ENCODE measurements at regions not wholly inside any gene's neighbourhood (a gene's known extent, or its start where the extent isn't known, plus 50 kb on each side); places are given as distances from the start of the nearest gene placed in this dataset.
"Not testable (repeated sequence)": the region's sequence is repeated elsewhere in the genome, so short reads cannot be mapped to it uniquely, and the experiment has no call there.

DNA sequence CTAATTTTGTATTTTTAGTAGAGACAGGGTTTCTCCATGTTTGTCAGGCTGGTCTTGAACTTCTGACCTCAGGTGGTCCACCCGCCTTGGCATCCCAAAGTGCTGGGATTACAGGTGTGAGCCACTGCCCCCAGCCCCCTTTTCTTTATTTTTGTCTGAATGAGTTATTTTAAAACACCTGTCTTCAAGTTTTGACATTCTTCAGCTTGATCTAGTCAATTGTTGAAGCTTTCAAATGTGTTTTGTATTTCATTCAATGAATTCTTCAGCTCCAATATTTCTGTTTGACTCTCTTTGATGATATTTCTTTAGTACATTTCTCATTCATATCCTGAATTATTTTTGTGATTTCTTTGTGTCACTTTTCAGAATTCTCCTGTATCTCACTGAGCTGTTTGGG lies 486.2 kb downstream of the DMAC1 start:
- Histone ChIP-seq H3K27ac (ENCODE audit: extremely low read length, insufficient read depth, low read length) (no peak overlapping the region), H4K20me1 (ENCODE audit: insufficient read depth, low read length) (no peaks in the 10 kb centered on the region), H3K4me1 (ENCODE audit: insufficient read depth, low read length) (no peaks in the 10 kb centered on the region), H3K36me3 (replicated peaks in 1 of 2; ENCODE audit: control insufficient read depth in 1 of 2, insufficient read depth in 2 of 2, low read length in 2 of 2) (no peaks in the 10 kb centered on the region), H3K27me3 (ENCODE audit: control insufficient read depth in 1 of 2, insufficient read depth in 2 of 2, low read length in 2 of 2) (no peaks in the 10 kb centered on the region), H3K4me3 (replicated peaks in 1 of 3; ENCODE audit: insufficient read depth in 1 of 3, low read depth in 2 of 3, low read length in 3 of 3) (no peak overlapping the region), H3K79me2 (ENCODE audit: insufficient read depth, low read length) (no peaks in the 10 kb centered on the region), H3K9me3 (ENCODE audit: low read length) (peaks cover 41% of the 10 kb centered on the region), H3K4me2 (ENCODE audit: low read depth, low read length) (no peak overlapping the region), H2AFZ (ENCODE audit: low read length) (no peak overlapping the region), H3K9ac (ENCODE audit: insufficient read depth, low read depth, low read length) (no peak overlapping the region)
- DNase-seq (ENCODE audit: low spot score) (no peak), ATAC-seq (no peak), FAIRE-seq (no peak)
- intact Hi-C loops (cut with micrococcal nuclease; ENCODE audit: unreplicated experiment) (no loop called here), in situ Hi-C loops (cut with HindIII; ENCODE audit: extremely low pct_ligation_motif_present, low pct_unique_long_range_greater_than_20kb) (no loop called here)
- WGBS (ENCODE audit: low lambda C conversion rate) = 6% methylated on average over 1 of the region's 1 CpG
- CTCF ChIA-PET (ENCODE audit: low intra/inter-chr PET ratio, low total read pairs) = no interaction called here
- TF ChIP-seq GTF3A (CRISPR knock-in tag; conservative IDR thresholded peaks at IDR 0.05) = no peak
- TF ChIP-seq ZNF160 (CRISPR knock-in tag; IDR thresholded peaks at IDR 0.05) = peak; percentile 99
- POLR2A ChIA-PET = no interaction called here
- BruUV-seq (replicated peaks) = no TSS peak

DNA sequence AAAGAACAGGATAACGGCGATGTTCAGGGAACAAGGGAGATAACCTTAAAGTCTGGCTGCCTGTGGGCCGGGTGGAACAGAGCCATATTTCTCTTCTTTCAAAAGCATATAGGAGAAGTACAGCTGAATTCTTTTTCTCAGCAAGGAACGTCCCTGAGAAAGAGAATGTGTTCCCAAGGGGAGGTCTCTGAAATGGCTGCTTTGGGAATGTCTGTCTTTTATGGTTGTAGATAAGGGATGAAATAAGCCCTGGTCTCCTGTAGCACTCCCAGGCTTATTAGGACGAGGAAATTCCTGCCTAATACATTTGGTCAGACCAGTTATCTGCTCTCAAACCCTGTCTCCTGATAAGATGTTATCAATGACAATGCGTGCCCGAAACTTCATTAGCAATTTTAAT lies 490.5 kb downstream of the DMAC1 start:
- CTCF ChIA-PET (ENCODE audit: low intra/inter-chr PET ratio, low total read pairs); H3K79me2 ChIP-seq (ENCODE audit: insufficient read depth, low read length); DNase-seq (ENCODE audit: low spot score); H3K4me3 ChIP-seq (replicated peaks in 1 of 3; ENCODE audit: insufficient read depth in 1 of 3, low read depth in 2 of 3, low read length in 3 of 3); ATAC-seq; H3K27ac ChIP-seq (ENCODE audit: extremely low read length, insufficient read depth, low read length); H3K9ac ChIP-seq (ENCODE audit: insufficient read depth, low read depth, low read length); FAIRE-seq; H4K20me1 ChIP-seq (ENCODE audit: insufficient read depth, low read length); H2AFZ ChIP-seq (ENCODE audit: low read length); H3K36me3 ChIP-seq (replicated peaks in 1 of 2; ENCODE audit: control insufficient read depth in 1 of 2, insufficient read depth in 2 of 2, low read length in 2 of 2); H3K4me1 ChIP-seq (ENCODE audit: insufficient read depth, low read length); POLR2A ChIA-PET; intact Hi-C loops (cut with micrococcal nuclease; ENCODE audit: unreplicated experiment); BruUV-seq (replicated peaks); H3K27me3 ChIP-seq (ENCODE audit: control insufficient read depth in 1 of 2, insufficient read depth in 2 of 2, low read length in 2 of 2); H3K4me2 ChIP-seq (ENCODE audit: low read depth, low read length): not testable (repeated sequence)
- 20% methylated on average over 7 of the region's 7 CpGs for WGBS (ENCODE audit: low lambda C conversion rate)
- peaks cover 38% of the 10 kb centered on the region for H3K9me3 ChIP-seq (ENCODE audit: low read length)
- in situ Hi-C loops (cut with HindIII; ENCODE audit: extremely low pct_ligation_motif_present, low pct_unique_long_range_greater_than_20kb) = loop anchor here (10.0 kb wide), 1 partner anchor 56 kb away; no protein-coding TSS in a partner anchor

DNA sequence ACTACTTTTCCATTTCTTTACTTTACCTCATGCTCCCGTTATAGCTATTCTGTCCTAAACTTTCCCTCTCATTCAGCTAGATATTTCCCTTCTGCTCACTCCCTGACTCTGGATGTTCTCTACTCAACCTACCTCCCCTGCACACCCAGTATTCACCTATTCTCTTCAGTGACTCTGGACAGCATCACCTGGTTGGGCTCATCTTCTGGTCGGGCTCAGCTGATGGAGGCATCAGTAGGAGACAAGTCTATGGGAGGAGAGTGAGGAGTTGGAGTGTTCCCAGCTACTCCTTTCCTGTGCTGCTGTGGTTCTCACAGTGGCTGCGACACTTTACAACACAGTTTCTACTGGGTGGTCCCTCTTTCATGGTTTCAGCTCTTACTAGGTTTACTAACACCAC lies 493.9 kb downstream of the DMAC1 start:
- intact Hi-C loops (cut with micrococcal nuclease; ENCODE audit: unreplicated experiment) (no loop called here), in situ Hi-C loops (cut with HindIII; ENCODE audit: extremely low pct_ligation_motif_present, low pct_unique_long_range_greater_than_20kb) (loop anchor here (10.0 kb wide), 1 partner anchor 59 kb away; no protein-coding TSS in a partner anchor)
- no peaks in the 10 kb centered on the region for H3K36me3 ChIP-seq (replicated peaks in 1 of 2; ENCODE audit: control insufficient read depth in 1 of 2, insufficient read depth in 2 of 2, low read length in 2 of 2)
- no peaks in the 10 kb centered on the region for H3K79me2 ChIP-seq (ENCODE audit: insufficient read depth, low read length)
- FAIRE-seq (no peak), ATAC-seq (no peak), DNase-seq (ENCODE audit: low spot score) (no peak)
- peaks cover 19% of the 10 kb centered on the region; the same call in 1 of the 2 replicates for H3K9me3 ChIP-seq (ENCODE audit: low read length)
- no peaks in the 10 kb centered on the region for H3K27me3 ChIP-seq (ENCODE audit: control insufficient read depth in 1 of 2, insufficient read depth in 2 of 2, low read length in 2 of 2)
- H3K4me3 ChIP-seq (replicated peaks in 1 of 3; ENCODE audit: insufficient read depth in 1 of 3, low read depth in 2 of 3, low read length in 3 of 3) = no peak overlapping the region
- WGBS (ENCODE audit: low lambda C conversion rate) = under 1% methylated on average over 3 of the region's 3 CpGs
- POLR2A ChIA-PET = no interaction called here
- H2AFZ ChIP-seq (ENCODE audit: low read length) = no peak overlapping the region
- no peak overlapping the region for H3K27ac ChIP-seq (ENCODE audit: extremely low read length, insufficient read depth, low read length)
- no TSS peak for BruUV-seq (replicated peaks)
- no peak overlapping the region for H3K4me2 ChIP-seq (ENCODE audit: low read depth, low read length)
- H4K20me1 ChIP-seq (ENCODE audit: insufficient read depth, low read length) = no peaks in the 10 kb centered on the region
- H3K9ac ChIP-seq (ENCODE audit: insufficient read depth, low read depth, low read length) = no peak overlapping the region
- CTCF ChIA-PET (ENCODE audit: low intra/inter-chr PET ratio, low total read pairs) = no interaction called here
- no peaks in the 10 kb centered on the region for H3K4me1 ChIP-seq (ENCODE audit: insufficient read depth, low read length)
- TF ChIP-seq ATF7-NPFF (CRISPR knock-in tag; IDR thresholded peaks at IDR 0.05; ENCODE audit: low read depth) = no peak
- no peak for TF ChIP-seq JDP2 (CRISPR knock-in tag; IDR thresholded peaks at IDR 0.05; ENCODE audit: borderline replicate concordance)
- TF ChIP-seq TBL1XR1 (IDR thresholded peaks at IDR 0.05; ENCODE audit: borderline replicate concordance, low read length, partially characterized antibody) = no peak

Data from HepG2 (cell line).